PC-9 (cell line): ENCODE measurements at regions not wholly inside any gene's neighbourhood (a gene's known extent, or its start where the extent isn't known, plus 50 kb on each side); places are given as distances from the start of the nearest gene placed in this dataset.

Source experiments
- BruUV-seq: library from RNA; stranded (reverse); fragments of 400-500 nt; replicated peaks from 2 replicates; lab custom pipeline; 2021; lab: Mats Ljungman, UMichigan
- CTCF ChIA-PET: fragments of 300-600 bp; sonication (Branson Sonifier 250); formaldehyde crosslinking; loops from one replicate; lab custom pipeline; 2022; ENCODE audit warnings: antibody characterized with exemption; lab: Charles Lee
- POLR2A ChIA-PET: fragments of 300-600 bp; sonication (Branson Sonifier 250); formaldehyde crosslinking; loops from one replicate; lab custom pipeline; 2022; ENCODE audit warnings: antibody characterized with exemption; ENCODE audit not compliant: unreplicated experiment; lab: Charles Lee
- DNase-seq, 2 experiments: peaks; one replicate each; pipeline versions ENCODE4 v3.0.0 to v3.0.0-alpha.2; 2015 to 2022; ENCODE audit warnings: mixed read lengths in 1 of 2
- H2AFZ ChIP-seq: fragments of 200-600 bp; sonication (generic); 2 replicates; pipeline ENCODE4 v1.8.1; 2017; ENCODE audit warnings: antibody characterized with exemption
- H3F3A ChIP-seq: fragments of 200-600 bp; sonication (generic); 2 replicates; pipeline ENCODE4 v1.8.1; 2017; ENCODE audit warnings: antibody characterized with exemption, mild to moderate bottlenecking, low read depth; ENCODE audit not compliant: insufficient read depth
- H3K27ac ChIP-seq: fragments of 200-600 bp; sonication (generic); 2 replicates; pipeline ENCODE4 v1.6.1; 2016; ENCODE audit warnings: mixed run types
- H3K27me3 ChIP-seq: fragments of 200-600 bp; sonication (generic); 2 replicates; pipeline ENCODE4 v1.6.1; 2016; ENCODE audit warnings: low read depth, mixed run types; ENCODE audit not compliant: insufficient read depth
- H3K36me3 ChIP-seq: fragments of 200-600 bp; sonication (generic); 2 replicates; pipeline ENCODE4 v1.6.1; 2016; ENCODE audit warnings: low read depth, mixed run types
- H3K4me1 ChIP-seq: fragments of 200-600 bp; sonication (generic); replicated peaks from 2 replicates; pipeline ENCODE4 v1.6.1; 2016; ENCODE audit warnings: mixed run types; ENCODE audit not compliant: insufficient read depth
- H3K4me2 ChIP-seq: fragments of 200-600 bp; sonication (generic); 2 replicates; pipeline ENCODE4 v1.6.1; 2017; ENCODE audit warnings: mixed run types
- H3K4me3 ChIP-seq: fragments of 200-600 bp; sonication (generic); 2 replicates; pipeline ENCODE4 v1.6.1; 2016; ENCODE audit warnings: mixed run types
- H3K79me2 ChIP-seq: fragments of 200-600 bp; sonication (generic); 2 replicates; pipeline ENCODE4 v1.6.1; 2017; ENCODE audit warnings: low read depth, mixed run types
- H3K9me2 ChIP-seq: fragments of 200-600 bp; sonication (generic); 2 replicates; pipeline ENCODE4 v1.8.1; 2017; ENCODE audit warnings: mild to moderate bottlenecking; ENCODE audit not compliant: insufficient read depth
- H3K9me3 ChIP-seq: fragments of 200-600 bp; sonication (generic); 2 replicates; pipeline ENCODE4 v1.8.1; 2016; ENCODE audit warnings: low read depth; ENCODE audit not compliant: insufficient read depth
- H4K20me1 ChIP-seq: fragments of 200-600 bp; sonication (generic); 2 replicates; pipeline ENCODE4 v1.8.1; 2017; ENCODE audit not compliant: insufficient read depth
- EZH2 ChIP-seq: fragments of 200-600 bp; sonication (generic); IDR thresholded peaks from 2 replicates; pipeline ENCODE4 v1.8.0; 2017; ENCODE audit warnings: antibody characterized with exemption, low read depth
- intact Hi-C: fragments of 100-400 bp; cut with micrococcal nuclease; formaldehyde crosslinking; loops from one replicate; pipeline ENCODE4 v1.10.0; 2022; ENCODE audit not compliant: unreplicated experiment
- TF ChIP-seq, protein P1 (sequence below): fragments of 200-600 bp; sonication (generic); conservative IDR thresholded peaks from 2 replicates; pipeline ENCODE4 v1.6.1; 2017; ENCODE audit warnings: mixed run types, antibody characterized with exemption, mild to moderate bottlenecking, moderate library complexity

DNA sequence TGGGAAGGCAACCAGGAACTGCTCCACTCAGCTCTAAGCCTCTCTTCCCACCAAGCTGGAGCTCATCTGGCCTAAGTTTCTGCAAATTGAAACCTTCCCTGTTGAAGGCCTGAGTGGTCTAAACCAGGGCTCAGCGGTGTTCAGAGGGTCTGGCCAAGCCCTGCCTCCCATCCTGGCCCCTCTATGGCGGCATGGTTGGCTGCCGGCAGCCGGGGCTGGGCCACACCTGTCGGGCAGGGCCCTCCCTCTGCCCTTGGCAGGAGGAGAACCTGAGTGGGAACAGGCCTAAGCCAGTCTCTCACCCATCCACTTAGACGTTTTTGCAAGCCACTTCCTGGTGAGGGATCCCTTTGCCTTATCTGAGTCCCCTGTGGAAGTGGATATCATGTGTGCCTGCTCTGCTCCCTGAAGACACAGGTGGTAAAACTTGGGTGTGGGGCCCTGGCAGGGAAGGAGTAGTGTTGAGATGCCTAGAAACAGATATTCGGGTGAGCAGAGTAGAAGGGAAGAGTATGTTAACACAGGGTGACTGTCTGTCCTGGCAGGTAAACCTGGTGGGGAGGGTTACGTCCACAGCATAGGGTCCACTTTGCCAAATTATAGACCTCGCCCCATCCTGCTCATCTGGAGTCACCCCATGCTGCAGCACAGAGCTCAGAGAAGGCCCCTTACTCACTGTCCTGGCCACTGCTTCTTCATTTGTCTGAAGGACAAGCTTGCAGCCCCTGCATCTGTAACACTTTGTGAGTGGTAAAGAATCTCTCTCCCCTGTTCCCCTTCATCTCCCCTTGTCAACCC is 63.0 kb upstream of the SIX2 start:
- H3K4me3 ChIP-seq, result no peak overlapping the region
- no peaks in the 10 kb centered on the region for H3K27me3 ChIP-seq
- no peaks in the 10 kb centered on the region for H3F3A ChIP-seq
- no TSS peak for BruUV-seq
- TF ChIP-seq, protein P1, sequence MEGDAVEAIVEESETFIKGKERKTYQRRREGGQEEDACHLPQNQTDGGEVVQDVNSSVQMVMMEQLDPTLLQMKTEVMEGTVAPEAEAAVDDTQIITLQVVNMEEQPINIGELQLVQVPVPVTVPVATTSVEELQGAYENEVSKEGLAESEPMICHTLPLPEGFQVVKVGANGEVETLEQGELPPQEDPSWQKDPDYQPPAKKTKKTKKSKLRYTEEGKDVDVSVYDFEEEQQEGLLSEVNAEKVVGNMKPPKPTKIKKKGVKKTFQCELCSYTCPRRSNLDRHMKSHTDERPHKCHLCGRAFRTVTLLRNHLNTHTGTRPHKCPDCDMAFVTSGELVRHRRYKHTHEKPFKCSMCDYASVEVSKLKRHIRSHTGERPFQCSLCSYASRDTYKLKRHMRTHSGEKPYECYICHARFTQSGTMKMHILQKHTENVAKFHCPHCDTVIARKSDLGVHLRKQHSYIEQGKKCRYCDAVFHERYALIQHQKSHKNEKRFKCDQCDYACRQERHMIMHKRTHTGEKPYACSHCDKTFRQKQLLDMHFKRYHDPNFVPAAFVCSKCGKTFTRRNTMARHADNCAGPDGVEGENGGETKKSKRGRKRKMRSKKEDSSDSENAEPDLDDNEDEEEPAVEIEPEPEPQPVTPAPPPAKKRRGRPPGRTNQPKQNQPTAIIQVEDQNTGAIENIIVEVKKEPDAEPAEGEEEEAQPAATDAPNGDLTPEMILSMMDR, result no peak
- TF ChIP-seq EZH2, result no peak
- H3K79me2 ChIP-seq, result no peaks in the 10 kb centered on the region
- no peak overlapping the region for H2AFZ ChIP-seq
- no peaks in the 10 kb centered on the region for H3K9me3 ChIP-seq
- POLR2A ChIA-PET, result no interaction called here
- H3K4me2 ChIP-seq, result no peak overlapping the region
- intact Hi-C loops, result no loop called here
- H4K20me1 ChIP-seq, result no peaks in the 10 kb centered on the region
- H3K27ac ChIP-seq, result no peak overlapping the region
- H3K4me1 ChIP-seq, result no peaks in the 10 kb centered on the region
- no peak for DNase-seq
- CTCF ChIA-PET, result interaction anchor here (0.7 kb wide), 1 partner anchor 1743 kb away, joined by 9 read pairs; no protein-coding TSS in a partner anchor
- no peaks in the 10 kb centered on the region for H3K36me3 ChIP-seq
- H3K9me2 ChIP-seq, result no peaks in the 10 kb centered on the region

DNA sequence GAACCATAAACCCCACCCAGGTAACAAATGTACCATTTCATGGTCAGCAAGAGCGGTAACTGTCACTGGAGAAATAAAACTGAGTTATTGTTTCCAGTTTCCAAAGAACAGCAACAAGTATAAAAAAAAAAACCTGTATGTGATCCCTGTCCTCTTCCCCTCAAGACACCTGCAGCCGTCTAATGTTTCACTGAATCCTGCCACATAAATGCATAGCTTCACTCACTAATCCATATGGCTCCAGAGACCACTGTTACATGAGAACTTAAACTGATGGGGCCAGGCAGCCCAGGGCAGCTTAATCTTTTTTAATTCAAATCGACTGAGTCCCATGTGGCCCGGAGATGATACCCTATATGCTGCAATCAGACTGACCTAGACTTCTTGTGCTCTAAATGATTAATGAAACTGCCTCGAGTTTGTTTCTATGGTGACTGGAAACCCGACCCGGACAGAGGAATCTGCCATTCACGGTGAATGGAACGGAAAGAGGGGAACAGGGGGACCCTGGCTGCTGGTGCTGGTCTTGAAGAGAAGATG is 60.9 kb upstream of the SIX2 start:
- Histone ChIP-seq H3K36me3 (no peaks in the 10 kb centered on the region), H3K27me3 (no peaks in the 10 kb centered on the region; the same call in 1 of the 2 replicates), H3K4me3 (no peak overlapping the region), H2AFZ (no peak overlapping the region), H3K27ac (no peak overlapping the region), H3K4me1 (no peaks in the 10 kb centered on the region), H4K20me1 (no peaks in the 10 kb centered on the region), H3F3A (no peaks in the 10 kb centered on the region), H3K9me3 (no peaks in the 10 kb centered on the region), H3K79me2 (no peaks in the 10 kb centered on the region), H3K4me2 (no peak overlapping the region), H3K9me2 (no peaks in the 10 kb centered on the region)
- intact Hi-C loops, result no loop called here
- TF ChIP-seq, protein P1, result no peak
- no peak for TF ChIP-seq EZH2
- ChIA-PET CTCF (no interaction called here), POLR2A (interaction anchor here (0.7 kb wide), 1 partner anchor 49 kb away, joined by 5 read pairs; no protein-coding TSS in a partner anchor)
- DNase-seq, result no peak
- BruUV-seq, result no TSS peak

DNA sequence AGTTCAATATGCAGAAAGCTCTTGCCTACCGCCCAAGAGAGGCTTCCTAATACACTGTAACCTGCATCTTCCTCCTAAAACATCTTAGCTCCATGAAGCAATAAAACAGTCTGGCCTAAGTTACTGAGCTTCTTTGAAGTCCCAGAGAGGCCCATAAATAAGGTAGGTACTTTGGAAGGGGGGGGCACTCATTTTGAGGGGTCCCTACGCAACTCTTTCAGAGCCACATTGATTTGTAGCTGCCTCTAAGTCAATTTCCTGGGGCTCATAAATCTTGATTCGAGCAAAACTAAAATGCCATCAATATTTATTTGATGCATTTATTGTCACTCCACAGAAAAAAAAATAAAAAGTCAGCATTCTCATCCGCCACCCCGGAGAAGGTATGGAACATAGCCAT is 60.4 kb upstream of the SIX2 start:
- Histone ChIP-seq H3K9me2 (no peaks in the 10 kb centered on the region), H3K4me1 (no peaks in the 10 kb centered on the region), H3K79me2 (no peaks in the 10 kb centered on the region), H2AFZ (no peak overlapping the region), H3F3A (no peaks in the 10 kb centered on the region), H4K20me1 (no peaks in the 10 kb centered on the region), H3K9me3 (no peaks in the 10 kb centered on the region), H3K4me2 (no peak overlapping the region), H3K4me3 (no peak overlapping the region), H3K27me3 (no peaks in the 10 kb centered on the region; the same call in 1 of the 2 replicates), H3K27ac (no peak overlapping the region), H3K36me3 (no peaks in the 10 kb centered on the region)
- ChIA-PET CTCF (no interaction called here), POLR2A (interaction anchor here (0.7 kb wide), 1 partner anchor 50 kb away, joined by 5 read pairs; no protein-coding TSS in a partner anchor)
- BruUV-seq, result no TSS peak
- intact Hi-C loops, result no loop called here
- DNase-seq, result no peak
- TF ChIP-seq, protein P1, result no peak
- no peak for TF ChIP-seq EZH2
